ENCODE measurements at regions not wholly inside any gene's neighbourhood (a gene's known extent, or its start where the extent isn't known, plus 50 kb on each side); places are given as distances from the start of the nearest gene placed in this dataset.
"Not testable (repeated sequence)": the region's sequence is repeated elsewhere in the genome, so short reads cannot be mapped to it uniquely, and the experiment has no call there.

DNA sequence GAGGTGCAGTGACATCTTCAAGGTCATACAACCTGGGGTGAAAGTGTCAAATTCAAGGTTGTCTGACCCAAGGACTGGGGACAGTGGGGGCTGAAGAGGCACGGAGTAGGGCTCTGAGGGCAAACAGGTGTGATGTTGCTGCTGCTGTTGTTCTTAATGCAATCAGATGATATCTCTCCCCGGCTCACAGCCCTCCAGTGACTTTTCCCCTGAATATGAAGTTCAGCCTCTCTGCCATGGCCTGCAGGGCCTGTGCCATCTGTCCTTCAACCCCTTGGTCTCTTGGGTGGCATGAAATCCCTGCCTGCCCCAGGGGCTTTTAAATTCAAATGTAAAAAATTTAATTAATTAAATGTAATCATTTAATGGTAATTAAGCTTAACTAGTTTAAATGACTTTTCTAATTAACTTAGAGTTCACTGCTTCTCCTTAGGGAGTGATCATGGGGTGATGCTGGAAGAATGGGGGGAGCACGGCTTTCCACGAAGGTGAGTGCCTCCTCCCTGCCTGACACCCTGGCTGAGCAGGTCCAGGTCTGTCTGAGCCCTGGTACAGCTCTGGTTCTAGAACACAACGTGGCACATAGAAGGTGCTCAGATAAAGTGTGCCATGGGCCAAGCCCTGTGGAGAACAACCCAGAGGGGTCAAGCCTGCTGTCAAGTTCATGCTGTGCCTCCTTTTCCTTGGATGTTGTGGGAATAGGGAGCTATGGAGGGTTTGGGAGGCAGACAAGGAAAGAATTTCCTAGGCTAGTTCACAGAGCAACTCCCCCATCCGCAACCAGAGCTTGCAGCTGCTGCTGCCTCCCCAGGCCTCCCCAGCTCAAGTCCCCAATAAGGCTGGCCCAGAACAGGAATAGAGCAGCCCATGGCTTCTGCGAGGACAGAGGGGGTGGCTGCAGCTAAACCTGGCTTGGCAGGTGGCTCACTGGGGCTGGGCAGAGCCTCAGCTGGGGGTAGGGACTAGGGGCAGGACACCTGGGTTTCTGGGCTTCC lies 75.1 kb downstream of the KCNJ18 start:
- H3K27me3 ChIP-seq (ENCODE audit: control insufficient read depth in 4 of 4, insufficient read depth in 4 of 4, low read length in 3 of 4); H3K27ac ChIP-seq (ENCODE audit: low read depth in 1 of 2, low read length in 2 of 2); H3K4me1 ChIP-seq (ENCODE audit: control insufficient read depth in 4 of 4, insufficient read depth in 4 of 4, low read length in 3 of 4); H3K9ac ChIP-seq (ENCODE audit: low read depth in 1 of 2, low read length in 2 of 2); H3K36me3 ChIP-seq (ENCODE audit: control insufficient read depth in 4 of 4, insufficient read depth in 3 of 4, low read depth in 1 of 4, low read length in 3 of 4); DNase-seq (ENCODE audit: low spot score); H3K9me3 ChIP-seq (ENCODE audit: control insufficient read depth in 4 of 4, low read length in 3 of 4); H3K4me3 ChIP-seq (ENCODE audit: low read depth in 1 of 3, low read length in 3 of 3): not testable (repeated sequence)
- WGBS, result 55% methylated on average over 7 of the region's 7 CpGs

DNA sequence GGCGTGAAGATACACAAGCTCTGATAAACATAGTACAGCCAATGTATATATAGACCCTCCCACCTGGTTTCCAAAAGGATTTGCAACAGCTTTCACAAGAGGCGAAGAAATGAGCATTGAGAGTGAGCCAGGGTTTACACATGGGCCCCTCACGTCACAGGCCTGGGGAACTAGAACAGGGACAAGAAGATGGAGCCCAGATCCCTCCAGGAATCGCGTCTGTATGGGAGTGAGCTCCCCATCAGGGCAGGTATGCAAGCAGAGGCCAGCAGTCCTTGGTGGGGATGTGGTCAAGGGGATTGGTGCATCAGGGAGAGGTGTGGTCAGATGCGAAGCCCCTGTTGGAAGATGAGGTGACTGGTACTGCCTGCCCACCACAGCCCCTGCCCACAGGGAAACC lies 75.9 kb downstream of the KCNJ18 start:
- WGBS, result 55% methylated on average over 6 of the region's 6 CpGs
- H3K4me1 ChIP-seq (ENCODE audit: control insufficient read depth in 4 of 4, insufficient read depth in 4 of 4, low read length in 3 of 4); H3K4me3 ChIP-seq (ENCODE audit: low read depth in 1 of 3, low read length in 3 of 3); DNase-seq (ENCODE audit: low spot score); H3K27ac ChIP-seq (ENCODE audit: low read depth in 1 of 2, low read length in 2 of 2); H3K9ac ChIP-seq (ENCODE audit: low read depth in 1 of 2, low read length in 2 of 2); H3K9me3 ChIP-seq (ENCODE audit: control insufficient read depth in 4 of 4, low read length in 3 of 4); H3K27me3 ChIP-seq (ENCODE audit: control insufficient read depth in 4 of 4, insufficient read depth in 4 of 4, low read length in 3 of 4); H3K36me3 ChIP-seq (ENCODE audit: control insufficient read depth in 4 of 4, insufficient read depth in 3 of 4, low read depth in 1 of 4, low read length in 3 of 4): not testable (repeated sequence)

DNA sequence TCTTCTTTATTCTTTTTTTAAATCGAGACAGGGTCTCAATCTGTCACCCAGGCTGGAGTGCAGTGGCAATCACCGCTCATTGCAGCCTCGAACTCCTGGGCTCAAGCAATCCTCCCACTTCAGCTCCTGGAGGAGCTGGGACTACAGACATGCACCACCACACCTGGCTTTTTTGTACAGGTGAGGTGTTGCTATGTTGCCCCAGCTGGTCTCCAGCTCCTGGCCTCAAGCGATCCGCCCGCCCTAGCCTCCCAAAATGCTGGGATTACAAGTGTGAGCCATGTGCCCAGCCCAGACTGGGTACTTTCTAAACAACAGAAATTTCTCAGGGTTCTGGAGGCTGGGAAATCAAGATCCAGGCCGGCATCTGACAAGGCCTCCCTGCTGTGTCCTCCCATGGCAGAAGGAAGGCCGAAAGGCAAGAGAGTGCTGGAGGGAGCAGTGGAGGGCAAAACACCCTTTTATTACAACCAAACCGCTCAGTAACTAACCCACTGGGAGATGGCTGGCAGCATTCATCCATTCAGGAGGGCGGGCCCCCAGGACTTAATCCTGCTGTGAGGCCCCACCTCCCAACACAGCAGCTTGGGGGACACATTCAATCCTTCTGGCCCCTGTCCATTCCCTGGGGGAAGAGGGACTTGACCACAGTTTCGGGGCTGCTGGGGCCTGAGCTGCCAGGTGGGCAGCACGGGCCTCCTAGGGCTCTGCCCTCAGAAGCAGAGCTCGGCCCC lies 76.6 kb downstream of the KCNJ18 start:
- not testable (repeated sequence) for H3K4me3 ChIP-seq (ENCODE audit: low read depth in 1 of 3, low read length in 3 of 3); DNase-seq (ENCODE audit: low spot score); H3K36me3 ChIP-seq (ENCODE audit: control insufficient read depth in 4 of 4, insufficient read depth in 3 of 4, low read depth in 1 of 4, low read length in 3 of 4); H3K9me3 ChIP-seq (ENCODE audit: control insufficient read depth in 4 of 4, low read length in 3 of 4); H3K27me3 ChIP-seq (ENCODE audit: control insufficient read depth in 4 of 4, insufficient read depth in 4 of 4, low read length in 3 of 4); H3K27ac ChIP-seq (ENCODE audit: low read depth in 1 of 2, low read length in 2 of 2); H3K9ac ChIP-seq (ENCODE audit: low read depth in 1 of 2, low read length in 2 of 2); H3K4me1 ChIP-seq (ENCODE audit: control insufficient read depth in 4 of 4, insufficient read depth in 4 of 4, low read length in 3 of 4)
- WGBS, result 72% methylated on average over 13 of the region's 13 CpGs

DNA sequence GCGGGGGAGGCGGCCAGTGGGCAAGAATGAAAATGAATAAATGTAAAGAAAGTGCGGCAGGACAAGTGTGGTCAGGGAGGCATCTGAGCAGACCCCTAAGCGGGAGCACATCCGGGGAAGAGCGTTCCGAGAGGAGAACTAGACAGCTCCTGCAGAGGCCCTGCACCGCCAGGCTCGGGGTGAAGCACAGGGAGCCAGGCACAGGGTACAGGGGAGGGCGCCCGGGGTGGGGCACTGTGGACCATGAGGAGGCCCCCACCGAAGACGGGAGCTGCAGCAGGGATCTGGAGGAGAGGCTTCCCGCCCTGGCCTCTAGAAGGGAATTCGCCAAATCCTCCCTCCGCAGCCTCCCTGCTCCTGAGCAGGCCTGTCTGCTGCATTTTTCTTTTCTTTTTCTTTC lies 77.5 kb downstream of the KCNJ18 start:
- H3K36me3 ChIP-seq (ENCODE audit: control insufficient read depth in 4 of 4, insufficient read depth in 3 of 4, low read depth in 1 of 4, low read length in 3 of 4), result not testable (repeated sequence)

DNA sequence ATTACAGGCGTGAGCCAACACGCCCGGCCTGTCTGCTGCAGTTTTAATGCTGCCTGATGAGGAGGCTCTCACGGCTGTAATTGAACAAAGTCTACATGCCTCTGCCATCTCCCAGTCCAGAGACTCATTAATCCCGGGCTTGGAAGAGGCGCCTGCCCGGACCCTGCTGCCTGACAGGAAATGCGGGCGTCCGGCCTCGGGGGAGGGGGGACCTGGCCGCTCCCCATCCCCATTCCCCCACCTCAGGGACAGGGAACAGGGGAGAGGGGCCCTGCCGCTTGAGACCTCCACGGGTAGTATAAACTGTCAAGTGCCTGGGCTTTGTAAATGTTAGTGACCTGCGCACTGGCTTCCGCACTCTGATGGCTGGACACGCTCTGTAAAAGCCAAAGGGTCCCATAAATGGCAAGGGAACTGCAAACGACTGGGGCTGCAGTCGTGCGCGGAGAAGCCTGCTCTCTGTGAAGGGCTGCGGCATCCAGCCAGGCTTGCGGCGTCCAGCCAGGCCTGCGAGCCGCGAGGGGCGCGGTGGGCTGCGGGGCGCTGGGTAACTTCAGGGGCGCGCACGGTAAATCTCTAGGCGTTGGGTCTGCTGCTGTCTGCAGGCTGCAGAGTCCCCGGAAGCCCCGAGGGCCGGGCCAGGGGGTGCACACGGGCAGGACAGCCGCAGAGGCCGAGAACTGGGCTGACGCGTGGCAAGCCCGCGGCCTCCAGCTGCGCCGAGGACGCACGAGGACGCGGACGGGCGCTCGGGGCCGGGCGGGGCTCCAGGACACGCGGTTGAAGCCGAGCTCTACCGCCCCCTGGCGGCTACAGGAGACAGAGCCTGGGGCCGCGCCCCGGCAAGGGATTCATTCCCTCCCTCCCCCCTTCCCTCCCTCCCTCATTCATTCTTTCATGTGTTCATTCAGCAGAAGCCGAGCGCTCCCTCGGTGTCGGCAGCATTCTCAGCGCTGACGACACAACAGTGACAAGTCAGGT lies 78.4 kb downstream of the KCNJ18 start:
- not testable (repeated sequence) for H3K9ac ChIP-seq (ENCODE audit: low read depth in 1 of 2, low read length in 2 of 2); H3K36me3 ChIP-seq (ENCODE audit: control insufficient read depth in 4 of 4, insufficient read depth in 3 of 4, low read depth in 1 of 4, low read length in 3 of 4); H3K27me3 ChIP-seq (ENCODE audit: control insufficient read depth in 4 of 4, insufficient read depth in 4 of 4, low read length in 3 of 4); H3K27ac ChIP-seq (ENCODE audit: low read depth in 1 of 2, low read length in 2 of 2); DNase-seq (ENCODE audit: low spot score); H3K4me1 ChIP-seq (ENCODE audit: control insufficient read depth in 4 of 4, insufficient read depth in 4 of 4, low read length in 3 of 4); H3K9me3 ChIP-seq (ENCODE audit: control insufficient read depth in 4 of 4, low read length in 3 of 4); H3K4me3 ChIP-seq (ENCODE audit: low read depth in 1 of 3, low read length in 3 of 3)
- WGBS, result 35% methylated on average over 35 of the region's 70 CpGs

More for the DNA sequence above, 77.5 kb downstream of the KCNJ18 start:
- not testable (repeated sequence) for DNase-seq (ENCODE audit: low spot score); H3K9ac ChIP-seq (ENCODE audit: low read depth in 1 of 2, low read length in 2 of 2); H3K4me3 ChIP-seq (ENCODE audit: low read depth in 1 of 3, low read length in 3 of 3); H3K4me1 ChIP-seq (ENCODE audit: control insufficient read depth in 4 of 4, insufficient read depth in 4 of 4, low read length in 3 of 4); H3K9me3 ChIP-seq (ENCODE audit: control insufficient read depth in 4 of 4, low read length in 3 of 4); H3K27me3 ChIP-seq (ENCODE audit: control insufficient read depth in 4 of 4, insufficient read depth in 4 of 4, low read length in 3 of 4); H3K27ac ChIP-seq (ENCODE audit: low read depth in 1 of 2, low read length in 2 of 2)
- WGBS, result 87% methylated on average over 16 of the region's 16 CpGs

Data from liver (tissue), 6 donors.